OCI-LY1 (cell line): ENCODE measurements at regions not wholly inside any gene's neighbourhood (a gene's known extent, or its start where the extent isn't known, plus 50 kb on each side); places are given as distances from the start of the nearest gene placed in this dataset.

ENCODE experiments used
- CTCF ChIP-seq: fragments of 200-600 bp; sonication (generic), shearing (Covaris generic); IDR thresholded peaks from 2 replicates; pipeline ENCODE4 v1.5.1; 2017; ENCODE audit warnings: mild to moderate bottlenecking, antibody characterized with exemption, low read length, moderate library complexity, mixed read lengths
- EZH2 ChIP-seq: fragments of 200-600 bp; sonication (generic), shearing (Covaris generic); IDR thresholded peaks from 2 replicates; pipeline ENCODE4 v1.8.0; 2017; ENCODE audit warnings: borderline replicate concordance, mixed run types, mild to moderate bottlenecking, antibody characterized with exemption, low read length, moderate library complexity, mixed read lengths

DNA sequence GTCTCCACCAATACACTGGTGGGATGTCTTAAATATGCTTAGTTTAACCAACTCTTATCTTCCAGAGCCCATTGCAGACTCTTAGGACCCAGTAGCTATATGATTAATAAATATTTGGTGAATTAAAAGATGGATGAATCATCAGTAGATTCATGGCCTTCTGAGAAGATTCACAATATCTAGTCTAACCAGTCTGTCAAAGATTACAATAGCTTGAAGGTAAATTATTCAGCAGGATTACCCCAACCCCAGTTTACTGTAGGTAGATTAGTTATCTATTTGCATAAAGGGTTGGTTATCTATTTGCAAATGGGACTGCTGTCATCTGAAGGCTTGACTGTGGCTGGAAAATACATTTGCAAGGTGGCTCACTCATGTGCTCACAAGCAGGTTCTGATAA lies 239.4 kb upstream of the THRB start:
- TF ChIP-seq CTCF: no peak
- no peak for TF ChIP-seq EZH2
